GM18858 (cell line): ENCODE measurements at regions not wholly inside any gene's neighbourhood (a gene's known extent, or its start where the extent isn't known, plus 50 kb on each side); places are given as distances from the start of the nearest gene placed in this dataset.
"Not testable (repeated sequence)": the region's sequence is repeated elsewhere in the genome, so short reads cannot be mapped to it uniquely, and the experiment has no call there.

Experiments used
- ATAC-seq: cut with Tn5 transposase; IDR thresholded peaks from one replicate; pipeline ENCODE4 v1.9.1; 2021; ENCODE audit not compliant: unreplicated experiment

GRCh38 chr21:33974513-33975468, 59.2 kb upstream of the ATP5PO start:
- ATAC-seq, result no peak

DNA sequence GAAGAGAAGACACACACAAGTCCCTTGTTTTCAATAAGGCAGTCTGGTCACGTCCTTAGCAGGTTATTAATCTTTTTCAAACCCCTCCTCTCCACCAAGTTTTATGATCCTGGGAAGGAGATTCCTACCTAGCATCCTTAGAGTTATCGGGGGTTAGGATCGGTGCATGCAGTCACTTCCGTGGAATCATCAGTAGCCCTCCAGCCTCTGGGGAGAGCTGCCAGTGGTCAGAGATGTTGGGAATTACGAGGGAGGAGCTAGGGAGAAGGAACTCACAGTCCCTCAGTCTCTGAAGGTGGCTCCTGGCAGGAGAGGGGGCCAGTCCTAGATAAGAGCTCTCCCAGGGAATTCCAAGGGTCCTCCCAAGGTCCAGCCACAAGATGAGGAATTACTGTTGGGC, 57.7 kb upstream of the ATP5PO start:
- ATAC-seq, result no peak

DNA sequence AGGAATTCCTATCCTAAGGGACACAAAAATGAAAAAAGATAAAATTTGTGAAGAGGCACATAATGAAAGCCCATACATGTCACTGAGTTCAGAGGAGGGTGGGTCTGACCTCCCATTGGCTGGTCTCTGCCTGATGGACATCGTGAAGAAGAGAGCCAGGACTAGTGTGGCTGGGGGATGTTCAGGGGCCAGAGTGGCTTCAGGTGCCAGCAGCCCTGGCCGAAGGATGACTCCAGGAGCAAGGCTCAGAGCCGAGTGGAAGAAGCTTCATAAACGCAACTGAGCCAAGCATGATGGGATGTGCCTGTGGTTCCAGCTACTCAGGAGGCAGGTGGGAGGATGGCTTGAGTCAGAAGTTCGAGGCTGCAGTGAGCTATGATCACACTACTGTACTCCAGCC, 56.9 kb upstream of the ATP5PO start:
- no peak for ATAC-seq

DNA sequence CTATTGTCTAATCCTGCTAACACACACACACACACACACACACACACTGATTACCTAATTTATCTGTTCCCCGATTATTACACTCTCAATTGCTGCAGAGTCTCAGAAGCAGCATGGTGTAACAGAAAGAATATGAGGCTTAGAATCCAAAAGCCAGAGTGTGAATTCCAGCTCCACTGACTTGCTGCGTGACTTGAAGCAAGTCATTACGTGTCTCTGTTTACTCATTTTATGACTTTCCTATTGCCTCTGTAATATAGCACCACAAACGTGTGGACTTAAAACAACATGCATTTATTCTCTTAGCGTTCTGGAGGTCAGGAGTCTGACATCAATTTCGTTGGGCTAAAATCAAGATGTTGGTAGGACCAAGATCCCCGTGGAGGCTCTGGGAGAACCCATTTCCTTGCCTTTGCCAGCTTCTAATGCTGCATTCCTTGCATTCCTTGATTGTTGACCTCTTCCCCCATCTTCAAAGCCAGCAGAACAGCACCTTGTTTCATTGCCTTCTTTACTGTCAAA, 55.9 kb upstream of the ATP5PO start:
- no peak for ATAC-seq

DNA sequence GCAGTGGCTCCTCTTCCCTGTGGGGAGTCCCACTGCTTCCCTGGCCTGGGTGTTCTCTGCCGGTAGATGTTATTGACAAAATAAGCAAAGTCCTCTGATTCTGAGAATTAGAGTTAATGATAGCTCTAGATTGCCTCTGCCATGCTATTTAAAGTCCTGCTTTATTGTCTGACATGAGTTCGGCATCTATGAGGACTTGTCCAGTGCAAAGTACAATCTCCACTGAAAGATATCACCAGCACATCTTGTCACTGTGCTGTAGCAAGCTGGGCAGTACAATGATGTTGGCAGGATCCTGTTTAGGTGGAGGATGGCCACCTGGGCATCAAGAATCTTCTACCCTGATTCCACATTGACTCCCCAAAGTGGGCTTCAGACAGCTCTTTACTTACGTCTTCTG, 54.0 kb upstream of the ATP5PO start:
- no peak for ATAC-seq

GRCh38 chr21:33968995-33969348, 53.4 kb upstream of the ATP5PO start:
- no peak for ATAC-seq

DNA sequence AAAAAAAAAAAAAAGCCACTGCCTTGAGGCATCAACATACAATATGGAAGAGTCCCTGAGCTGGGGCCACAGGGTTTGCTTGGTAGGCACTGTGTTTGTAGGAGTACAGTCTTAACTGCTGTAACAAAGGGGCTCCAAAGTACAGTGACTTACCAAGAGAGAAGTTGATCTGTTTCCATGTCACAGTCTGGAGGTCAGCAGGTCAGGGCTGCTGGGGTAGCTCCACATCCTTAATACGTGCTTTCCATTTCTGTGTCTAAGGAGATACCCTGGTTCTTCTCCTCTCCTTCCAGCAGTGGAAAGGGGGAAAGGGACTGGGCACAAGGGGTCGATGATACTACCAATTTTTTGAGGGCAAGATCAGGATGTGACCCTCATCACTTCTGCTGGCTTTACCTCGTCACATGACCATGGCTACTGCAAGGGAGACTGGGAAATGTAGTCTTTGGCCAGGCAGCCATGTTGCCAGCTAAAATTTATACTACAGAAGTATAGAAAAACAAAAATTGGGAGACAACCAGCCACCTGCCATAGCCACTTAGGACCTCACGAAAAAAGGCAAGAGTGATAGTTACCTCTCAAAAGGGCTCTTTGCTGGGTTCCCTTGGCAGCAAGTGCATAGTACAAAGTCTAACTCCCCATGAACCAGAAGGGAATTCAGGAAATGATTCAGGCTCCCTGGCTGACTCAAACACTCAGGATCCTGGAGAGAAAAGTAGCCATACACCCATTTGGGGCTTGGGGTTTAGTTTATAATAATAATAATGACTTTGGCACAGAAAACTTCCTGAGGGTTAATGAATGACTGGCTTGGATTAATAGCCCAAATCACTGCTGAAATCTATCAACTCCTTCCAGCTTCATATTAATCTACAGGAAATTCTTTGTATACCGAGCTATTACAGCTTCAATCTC, 52.7 kb upstream of the ATP5PO start:
- ATAC-seq, result no peak

GRCh38 chr21:33967086-33967571, 51.5 kb upstream of the ATP5PO start:
- ATAC-seq, result no peak

DNA sequence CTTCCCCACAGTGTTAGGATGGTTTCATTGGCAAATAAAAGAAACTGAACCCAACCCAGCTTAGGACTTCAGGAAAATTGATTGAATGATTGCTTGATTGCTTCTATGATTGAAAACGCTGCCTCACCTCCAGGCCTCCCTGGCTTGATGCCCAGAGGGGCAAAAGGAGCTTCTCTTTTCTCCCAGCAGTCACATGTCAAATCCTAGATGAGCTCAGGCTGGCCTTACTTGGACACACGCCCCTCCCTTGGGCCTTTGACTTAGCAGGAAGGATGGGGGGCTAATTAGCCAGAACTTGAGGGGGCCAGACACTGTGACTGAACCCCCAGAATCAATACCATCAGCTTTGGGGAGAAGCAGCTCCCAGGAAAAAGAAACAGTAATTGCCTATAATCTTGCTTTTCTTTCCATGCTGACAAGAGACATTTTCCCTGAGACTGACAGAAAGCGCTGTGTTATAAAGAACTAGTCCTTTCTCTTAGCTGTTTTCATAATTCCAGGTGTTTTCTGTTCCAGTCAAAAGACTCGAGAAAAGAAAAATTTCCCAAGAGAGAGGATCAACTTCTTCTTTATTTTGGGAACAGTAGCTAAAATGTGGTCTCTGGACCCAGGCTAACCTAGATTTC, 50.8 kb upstream of the ATP5PO start:
- ATAC-seq, result no peak

DNA sequence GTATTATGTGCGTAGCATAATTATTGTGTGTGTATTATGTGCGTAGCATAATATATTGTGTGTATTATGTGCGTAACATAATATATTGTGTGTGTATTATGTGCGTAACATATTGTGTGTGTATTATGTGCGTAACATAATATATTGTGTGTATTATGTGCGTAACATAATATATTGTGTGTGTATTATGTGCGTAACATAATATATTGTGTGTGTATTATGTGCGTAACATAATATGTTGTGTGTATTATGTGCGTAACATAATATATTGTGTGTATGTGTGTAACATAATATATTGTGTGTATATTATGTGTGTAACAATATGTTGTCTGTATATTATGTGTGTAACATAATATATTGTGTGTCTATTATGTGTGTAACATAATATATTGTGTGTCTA, 50.1 kb upstream of the ATP5PO start:
- not testable (repeated sequence) for ATAC-seq
